Panc1 (cell line): ENCODE measurements at regions not wholly inside any gene's neighbourhood (a gene's known extent, or its start where the extent isn't known, plus 50 kb on each side); places are given as distances from the start of the nearest gene placed in this dataset.

Source experiments
- ATAC-seq: fragments of 200-7000 bp; cut with Tn5 transposase; 2 replicates; pipeline ENCODE4 v1.9.1; 2020; ENCODE audit warnings: mild to moderate bottlenecking, moderate library complexity
- BruUV-seq: library from RNA; stranded (reverse); fragments of 400-500 nt; replicated peaks from 2 replicates; lab custom pipeline; 2021; lab: Mats Ljungman, UMichigan
- CTCF ChIA-PET: fragments of 300-600 bp; sonication (Branson Sonifier 250); formaldehyde crosslinking; loops from one replicate; lab custom pipeline; 2022; ENCODE audit warnings: antibody characterized with exemption; lab: Charles Lee
- POLR2A ChIA-PET: fragments of 300-600 bp; sonication (Branson Sonifier 250); formaldehyde crosslinking; loops from one replicate; lab custom pipeline; 2022; ENCODE audit warnings: antibody characterized with exemption; lab: Charles Lee
- DNase-seq: peaks from one replicate; pipeline ENCODE4 v3.0.0-alpha.2; 2010; ENCODE audit warnings: low read depth, low spot score
- H3K27ac ChIP-seq: 2 replicates; pipeline ENCODE4 v1.5.1; 2011; ENCODE audit warnings: mild to moderate bottlenecking, low read length, inconsistent platforms
- H3K27me3 ChIP-seq: fragments of 200-500 bp; sonication (Bioruptor generic); 2 replicates; pipeline ENCODE4 v1.6.0; 2014; ENCODE audit warnings: low read length, inconsistent platforms; ENCODE audit not compliant: control insufficient read depth, insufficient read depth
- H3K36me3 ChIP-seq: fragments of 200-500 bp; sonication (Bioruptor generic); 2 replicates; pipeline ENCODE4 v1.5.1; 2014; ENCODE audit warnings: inconsistent platforms, mild to moderate bottlenecking, low read length, moderate library complexity; ENCODE audit not compliant: control insufficient read depth, insufficient read depth
- H3K4me1 ChIP-seq: 2 replicates; pipeline ENCODE4 v1.5.1; 2011; ENCODE audit warnings: inconsistent platforms, mild to moderate bottlenecking, low read length, moderate library complexity; ENCODE audit not compliant: control insufficient read depth, insufficient read depth
- H3K4me3 ChIP-seq, 2 experiments: 2 replicates each; pipeline ENCODE4 v1.5.1; 2011 to 2012; ENCODE audit warnings: low read depth in 2 of 2, low read length in 2 of 2, mild to moderate bottlenecking in 2 of 2, inconsistent platforms in 1 of 2, moderate library complexity in 1 of 2
- H3K9me3 ChIP-seq: fragments of 200-500 bp; sonication (Bioruptor generic); 2 replicates; pipeline ENCODE4 v1.5.1; 2014; ENCODE audit warnings: low read depth, mild to moderate bottlenecking, inconsistent platforms, low read length, moderate library complexity; ENCODE audit not compliant: control insufficient read depth, insufficient read depth
- POLR2AphosphoS5 ChIP-seq: IDR thresholded peaks from 2 replicates; pipeline ENCODE4 v1.6.1; 2012; ENCODE audit warnings: mild to moderate bottlenecking, low read depth, low read length, moderate library complexity
- SIN3A ChIP-seq: IDR thresholded peaks from 2 replicates; pipeline ENCODE4 v1.6.1; 2012; ENCODE audit warnings: low read depth, mild to moderate bottlenecking, low read length, moderate library complexity, borderline replicate concordance; ENCODE audit not compliant: insufficient read depth
- TCF7L2 ChIP-seq: IDR thresholded peaks from 2 replicates; pipeline ENCODE4 v1.6.1; 2011; ENCODE audit warnings: mild to moderate bottlenecking, low read depth, low read length, inconsistent platforms
- in situ Hi-C: cut with HindIII; loops from 2 replicates; pipeline ENCODE4 v1.10.0; 2016; ENCODE audit warnings: low sequenced_read_pairs, low pct_unique_long_range_greater_than_20kb
- intact Hi-C: fragments of 100-400 bp; cut with micrococcal nuclease; formaldehyde crosslinking; loops from one replicate; pipeline ENCODE4 v1.10.0; 2022; ENCODE audit not compliant: unreplicated experiment
- TF ChIP-seq, protein P1 (sequence below), 2 experiments: IDR thresholded peaks; 2 replicates each; pipeline ENCODE4 v1.6.1; 2011 to 2012; ENCODE audit warnings: low read depth in 2 of 2, control low read depth in 1 of 2, low read length in 1 of 2, mild to moderate bottlenecking in 1 of 2, moderate library complexity in 1 of 2; ENCODE audit not compliant: insufficient read depth in 1 of 2
- TF ChIP-seq, protein P2 (sequence below): fragments of 450-650 bp; IDR thresholded peaks from 2 replicates; pipeline ENCODE4 v1.5.1; 2017; ENCODE audit warnings: mild to moderate bottlenecking

DNA sequence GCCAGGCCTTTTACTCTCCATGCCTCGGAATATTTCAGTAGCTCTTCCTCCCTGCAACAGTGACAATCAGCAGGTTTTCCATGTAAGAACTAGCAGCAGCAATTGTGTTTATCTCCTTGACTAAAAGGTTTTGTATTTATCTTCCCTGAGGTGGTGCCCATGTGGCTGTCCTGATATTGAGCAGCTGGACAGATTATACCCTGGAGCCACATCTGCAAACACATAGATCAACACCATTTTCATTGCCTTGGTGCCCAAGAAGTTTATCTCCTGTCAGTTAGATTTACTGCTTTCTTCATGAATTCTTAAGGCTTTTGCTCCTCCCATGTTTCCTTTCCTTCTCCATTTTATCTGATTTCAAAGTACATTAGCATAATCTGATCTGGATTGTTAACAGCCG, 378.4 kb downstream of the SPATA31D1 start:
- H3K4me1 ChIP-seq: no peaks in the 10 kb centered on the region
- no TSS peak for BruUV-seq
- DNase-seq: no peak
- no peak for ATAC-seq
- H3K9me3 ChIP-seq: no peaks in the 10 kb centered on the region
- in situ Hi-C loops: no loop called here
- H3K36me3 ChIP-seq: no peaks in the 10 kb centered on the region
- POLR2A ChIA-PET: no interaction called here
- H3K27ac ChIP-seq: no peak overlapping the region
- H3K27me3 ChIP-seq: no peaks in the 10 kb centered on the region
- intact Hi-C loops: no loop called here
- CTCF ChIA-PET: no interaction called here
- no peak overlapping the region for H3K4me3 ChIP-seq
- TF ChIP-seq, protein P1, sequence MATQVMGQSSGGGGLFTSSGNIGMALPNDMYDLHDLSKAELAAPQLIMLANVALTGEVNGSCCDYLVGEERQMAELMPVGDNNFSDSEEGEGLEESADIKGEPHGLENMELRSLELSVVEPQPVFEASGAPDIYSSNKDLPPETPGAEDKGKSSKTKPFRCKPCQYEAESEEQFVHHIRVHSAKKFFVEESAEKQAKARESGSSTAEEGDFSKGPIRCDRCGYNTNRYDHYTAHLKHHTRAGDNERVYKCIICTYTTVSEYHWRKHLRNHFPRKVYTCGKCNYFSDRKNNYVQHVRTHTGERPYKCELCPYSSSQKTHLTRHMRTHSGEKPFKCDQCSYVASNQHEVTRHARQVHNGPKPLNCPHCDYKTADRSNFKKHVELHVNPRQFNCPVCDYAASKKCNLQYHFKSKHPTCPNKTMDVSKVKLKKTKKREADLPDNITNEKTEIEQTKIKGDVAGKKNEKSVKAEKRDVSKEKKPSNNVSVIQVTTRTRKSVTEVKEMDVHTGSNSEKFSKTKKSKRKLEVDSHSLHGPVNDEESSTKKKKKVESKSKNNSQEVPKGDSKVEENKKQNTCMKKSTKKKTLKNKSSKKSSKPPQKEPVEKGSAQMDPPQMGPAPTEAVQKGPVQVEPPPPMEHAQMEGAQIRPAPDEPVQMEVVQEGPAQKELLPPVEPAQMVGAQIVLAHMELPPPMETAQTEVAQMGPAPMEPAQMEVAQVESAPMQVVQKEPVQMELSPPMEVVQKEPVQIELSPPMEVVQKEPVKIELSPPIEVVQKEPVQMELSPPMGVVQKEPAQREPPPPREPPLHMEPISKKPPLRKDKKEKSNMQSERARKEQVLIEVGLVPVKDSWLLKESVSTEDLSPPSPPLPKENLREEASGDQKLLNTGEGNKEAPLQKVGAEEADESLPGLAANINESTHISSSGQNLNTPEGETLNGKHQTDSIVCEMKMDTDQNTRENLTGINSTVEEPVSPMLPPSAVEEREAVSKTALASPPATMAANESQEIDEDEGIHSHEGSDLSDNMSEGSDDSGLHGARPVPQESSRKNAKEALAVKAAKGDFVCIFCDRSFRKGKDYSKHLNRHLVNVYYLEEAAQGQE (IDR thresholded peaks at IDR 0.05; ENCODE audit: insufficient read depth in 1 of 2, low read depth in 2 of 2, low read length in 1 of 2): no peak
- no peak for TF ChIP-seq TCF7L2
- TF ChIP-seq, protein P2, sequence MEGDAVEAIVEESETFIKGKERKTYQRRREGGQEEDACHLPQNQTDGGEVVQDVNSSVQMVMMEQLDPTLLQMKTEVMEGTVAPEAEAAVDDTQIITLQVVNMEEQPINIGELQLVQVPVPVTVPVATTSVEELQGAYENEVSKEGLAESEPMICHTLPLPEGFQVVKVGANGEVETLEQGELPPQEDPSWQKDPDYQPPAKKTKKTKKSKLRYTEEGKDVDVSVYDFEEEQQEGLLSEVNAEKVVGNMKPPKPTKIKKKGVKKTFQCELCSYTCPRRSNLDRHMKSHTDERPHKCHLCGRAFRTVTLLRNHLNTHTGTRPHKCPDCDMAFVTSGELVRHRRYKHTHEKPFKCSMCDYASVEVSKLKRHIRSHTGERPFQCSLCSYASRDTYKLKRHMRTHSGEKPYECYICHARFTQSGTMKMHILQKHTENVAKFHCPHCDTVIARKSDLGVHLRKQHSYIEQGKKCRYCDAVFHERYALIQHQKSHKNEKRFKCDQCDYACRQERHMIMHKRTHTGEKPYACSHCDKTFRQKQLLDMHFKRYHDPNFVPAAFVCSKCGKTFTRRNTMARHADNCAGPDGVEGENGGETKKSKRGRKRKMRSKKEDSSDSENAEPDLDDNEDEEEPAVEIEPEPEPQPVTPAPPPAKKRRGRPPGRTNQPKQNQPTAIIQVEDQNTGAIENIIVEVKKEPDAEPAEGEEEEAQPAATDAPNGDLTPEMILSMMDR: no peak

DNA sequence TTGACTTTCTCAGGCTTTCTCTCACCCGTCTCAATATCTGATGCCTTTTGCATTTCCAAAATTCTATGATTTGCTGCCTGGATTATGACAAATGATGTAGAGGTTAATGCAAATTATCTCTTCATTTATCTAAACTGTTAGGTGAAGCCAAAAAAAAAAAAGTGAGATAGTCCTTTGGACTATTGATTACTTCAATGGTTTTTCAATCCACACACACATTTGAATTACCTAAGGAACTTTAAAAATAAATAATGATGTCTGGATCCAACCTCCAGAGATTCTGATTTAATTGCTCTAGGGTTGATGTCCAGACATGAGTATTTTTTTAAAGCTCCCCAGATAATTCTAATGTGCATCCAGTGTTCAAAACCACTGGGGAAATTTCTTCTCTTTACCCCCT, 379.4 kb downstream of the SPATA31D1 start:
- DNase-seq (no peak), ATAC-seq (no peak)
- Histone ChIP-seq H3K27ac (no peak overlapping the region), H3K9me3 (no peaks in the 10 kb centered on the region), H3K27me3 (no peaks in the 10 kb centered on the region), H3K4me3 (no peak overlapping the region), H3K4me1 (no peaks in the 10 kb centered on the region), H3K36me3 (no peaks in the 10 kb centered on the region)
- TF ChIP-seq TCF7L2: no peak
- TF ChIP-seq, protein P2: no peak
- no peak for TF ChIP-seq SIN3A
- TF ChIP-seq, protein P1 (IDR thresholded peaks at IDR 0.05; ENCODE audit: insufficient read depth in 1 of 2, low read depth in 2 of 2, low read length in 1 of 2): no peak
- no peak for TF ChIP-seq POLR2AphosphoS5
- intact Hi-C loops: no loop called here
- ChIA-PET CTCF (no interaction called here), POLR2A (no interaction called here)
- BruUV-seq: no TSS peak
- in situ Hi-C loops: no loop called here
